NCI-H2227 (cell line): ENCODE measurements at regions not wholly inside any gene's neighbourhood (a gene's known extent, or its start where the extent isn't known, plus 50 kb on each side); places are given as distances from the start of the nearest gene placed in this dataset.

Experiments used
- DNase-seq: peaks from one replicate; lab custom pipeline; 2025; ENCODE audit not compliant: unreplicated experiment; lab: John Stamatoyannopoulos, UW

- no peak for DNase-seq
These were observed 454.1 kb upstream of the MAF start for GRCh38 chr16:80054647-80055046.

- no peak for DNase-seq
These were observed 450.5 kb upstream of the MAF start for GRCh38 chr16:80051040-80051439.

GRCh38 chr16:80048250-80048649, 447.7 kb upstream of the MAF start:
- no peak for DNase-seq

GRCh38 chr16:80047842-80048241, 447.3 kb upstream of the MAF start:
- DNase-seq, result no peak

- no peak for DNase-seq
These were observed 446.3 kb upstream of the MAF start for GRCh38 chr16:80046848-80047247.

GRCh38 chr16:80046261-80046660, 445.7 kb upstream of the MAF start:
- DNase-seq, result no peak

GRCh38 chr16:80045861-80046260, 445.3 kb upstream of the MAF start:
- DNase-seq, result peak; percentile 60

GRCh38 chr16:80041410-80041809, 440.9 kb upstream of the MAF start:
- DNase-seq, result no peak

- no peak for DNase-seq
These were observed 440.3 kb upstream of the MAF start for GRCh38 chr16:80040814-80041213.

- no peak for DNase-seq
These were observed 439.9 kb upstream of the MAF start for GRCh38 chr16:80040413-80040812.

- no peak for DNase-seq
These were observed 439.2 kb upstream of the MAF start for GRCh38 chr16:80039777-80040176.

- no peak for DNase-seq
These were observed 438.0 kb upstream of the MAF start for GRCh38 chr16:80038566-80038965.

- no peak for DNase-seq
These were observed 434.6 kb upstream of the MAF start for GRCh38 chr16:80034948-80035663.

- DNase-seq, result no peak
These were observed 433.9 kb upstream of the MAF start for GRCh38 chr16:80034469-80034826.

- DNase-seq, result no peak
These were observed 433.4 kb upstream of the MAF start for GRCh38 chr16:80033783-80034468.

- no peak for DNase-seq
These were observed 429.4 kb upstream of the MAF start for GRCh38 chr16:80029761-80030481.

GRCh38 chr16:80029381-80029630, 428.8 kb upstream of the MAF start:
- DNase-seq, result no peak

GRCh38 chr16:80028581-80029380, 428.2 kb upstream of the MAF start:
- no peak for DNase-seq

- peak; percentile 15 for DNase-seq
These were observed 426.7 kb upstream of the MAF start for GRCh38 chr16:80027007-80027965.

- DNase-seq, result no peak
These were observed 424.7 kb upstream of the MAF start for GRCh38 chr16:80025236-80025635.

- DNase-seq, result no peak
These were observed 423.9 kb upstream of the MAF start for GRCh38 chr16:80024443-80024842.
